Tibial artery (tissue), 4 donors: ENCODE measurements at regions not wholly inside any gene's neighbourhood (a gene's known extent, or its start where the extent isn't known, plus 50 kb on each side); places are given as distances from the start of the nearest gene placed in this dataset.

ENCODE experiments used
- DNase-seq, 2 donors: peaks; one replicate each; pipeline ENCODE4 v3.0.0-alpha.2; 2019
- H3K27ac ChIP-seq, 2 donors: fragments of 200-600 bp; sonication (generic) in 1 of 2; 1 replicate in 1 of 2; 2 replicates in 1 of 2; pipeline ENCODE4 v1.5.1; 2018 to 2019; ENCODE audit warnings: mild to moderate bottlenecking in 1 of 2
- H3K27me3 ChIP-seq, 2 donors: fragments of 200-600 bp; sonication (generic) in 1 of 2; one replicate each; pipeline versions ENCODE4 v1.5.1 to v1.6.0; 2016 to 2019
- H3K36me3 ChIP-seq, 3 donors: fragments of 200-600 bp; sonication (generic) in 2 of 3; one replicate each; pipeline ENCODE4 v1.5.1; 2016 to 2019; ENCODE audit warnings: mild to moderate bottlenecking in 2 of 3
- H3K4me1 ChIP-seq, 4 donors: fragments of 200-600 bp; sonication (generic) in 2 of 4; 1 replicate in 3 of 4; 2 replicates in 1 of 4; pipeline ENCODE4 v1.5.1; 2016 to 2019
- H3K4me3 ChIP-seq, 2 donors: fragments of 200-600 bp; sonication (generic) in 1 of 2; 1 replicate in 1 of 2; 2 replicates in 1 of 2; pipeline ENCODE4 v1.5.1; 2018 to 2019; ENCODE audit warnings: mild to moderate bottlenecking in 2 of 2
- H3K9me3 ChIP-seq, 3 donors: fragments of 200-600 bp; sonication (generic) in 1 of 3; one replicate each; pipeline ENCODE4 v1.5.1; 2016 to 2019
- CTCF ChIP-seq, 2 experiments: fragments of 200-600 bp in 1 of 2; fragments of 450-650 bp in 1 of 2; IDR thresholded peaks; one replicate each; pipeline ENCODE4 v1.5.1; 2017 to 2019; ENCODE audit warnings: antibody characterized with exemption in 2 of 2, mild to moderate bottlenecking in 1 of 2, moderate library complexity in 1 of 2
- intact Hi-C: fragments of 100-400 bp; cut with DNase I; formaldehyde crosslinking; loops from one replicate; pipeline ENCODE4 v1.15.0; 2023; ENCODE audit warnings: low total_unique reads

GRCh38 chr4:96036781-96037180, 196.9 kb downstream of the PDHA2 start:
- H3K4me3 ChIP-seq: no peak overlapping the region
- intact Hi-C loops: no loop called here
- no peaks in the 10 kb centered on the region for H3K4me1 ChIP-seq
- no peak overlapping the region for H3K27ac ChIP-seq
- TF ChIP-seq CTCF (IDR thresholded peaks at IDR 0.05): no peak
- H3K36me3 ChIP-seq: no peaks in the 10 kb centered on the region
- no peaks in the 10 kb centered on the region for H3K27me3 ChIP-seq
- no peaks in the 10 kb centered on the region for H3K9me3 ChIP-seq
- no peak for DNase-seq

DNA sequence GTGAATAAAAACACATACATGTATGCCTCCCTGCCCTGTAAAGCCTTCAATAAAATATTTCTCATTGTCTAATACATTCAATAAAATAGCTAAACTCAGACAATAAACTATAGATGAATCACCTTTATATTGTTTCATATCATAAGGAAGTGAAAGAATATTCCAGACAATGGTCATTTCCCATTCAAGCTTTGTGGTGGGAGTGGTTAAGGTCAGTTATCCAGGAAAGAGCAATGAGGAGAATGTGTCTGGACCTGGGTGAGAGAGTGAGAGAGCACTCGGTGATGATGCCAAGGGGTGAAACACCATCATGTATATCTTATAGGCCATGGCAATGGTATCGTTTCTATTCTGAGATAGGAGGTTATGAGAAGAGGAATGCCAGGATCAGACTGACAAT, 197.8 kb downstream of the PDHA2 start:
- Histone ChIP-seq H3K36me3 (no peaks in the 10 kb centered on the region), H3K4me3 (no peak overlapping the region), H3K4me1 (no peaks in the 10 kb centered on the region), H3K27ac (no peak overlapping the region), H3K27me3 (no peaks in the 10 kb centered on the region), H3K9me3 (no peaks in the 10 kb centered on the region)
- DNase-seq: no peak
- intact Hi-C loops: no loop called here
- TF ChIP-seq CTCF (IDR thresholded peaks at IDR 0.05): no peak

DNA sequence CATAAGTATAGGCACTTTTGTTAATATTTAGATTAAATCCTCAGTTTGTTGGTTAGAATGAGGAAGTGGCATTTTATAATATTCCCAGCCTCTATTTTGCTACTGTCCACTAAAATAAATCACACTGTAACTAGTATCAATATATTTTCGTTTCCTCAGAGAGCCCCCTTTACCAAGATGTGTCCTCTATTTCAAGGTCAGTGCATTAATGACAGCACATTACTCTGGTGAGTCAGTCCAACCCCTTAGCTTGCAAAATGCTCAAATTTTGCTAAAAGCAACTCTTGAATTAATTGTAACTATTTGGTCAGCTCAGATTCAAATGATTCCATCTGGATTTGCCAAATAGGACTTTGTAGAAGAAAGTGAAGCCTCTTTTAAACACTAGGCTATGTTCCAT, 199.3 kb downstream of the PDHA2 start:
- intact Hi-C loops: no loop called here

DNA sequence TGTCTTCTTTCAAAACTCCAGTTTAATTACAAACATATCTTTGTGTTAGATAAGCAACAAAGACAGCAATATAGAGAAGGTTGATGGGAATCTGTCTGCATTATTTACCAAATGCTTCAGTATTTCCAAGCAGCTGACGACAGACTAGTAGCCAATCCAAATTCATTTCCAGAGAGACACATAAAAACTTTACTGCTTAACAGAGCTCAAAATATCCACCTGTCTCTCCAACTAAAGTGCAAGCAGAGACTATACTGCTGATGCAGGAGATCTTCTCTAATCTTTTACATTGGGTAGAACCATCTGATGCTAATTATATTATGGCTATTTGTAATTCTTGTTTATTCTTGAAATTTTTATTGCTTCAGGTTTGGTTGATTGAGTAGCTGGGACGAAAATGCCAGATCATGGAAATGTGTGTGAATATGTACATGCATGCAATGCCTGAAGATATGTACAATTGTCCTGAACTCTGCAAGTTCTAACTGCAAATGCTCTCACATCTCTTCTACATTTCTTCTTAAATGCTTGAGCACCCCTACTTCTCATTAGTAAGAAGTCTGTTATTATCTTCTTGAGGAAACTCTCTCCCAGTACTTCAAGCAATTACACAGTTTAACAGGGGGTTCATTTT, 200.0 kb downstream of the PDHA2 start:
- no peaks in the 10 kb centered on the region for H3K36me3 ChIP-seq
- no peaks in the 10 kb centered on the region for H3K27me3 ChIP-seq
- H3K27ac ChIP-seq: no peak overlapping the region
- intact Hi-C loops: no loop called here
- DNase-seq: no peak
- no peaks in the 10 kb centered on the region for H3K4me1 ChIP-seq
- no peak for TF ChIP-seq CTCF (IDR thresholded peaks at IDR 0.05)
- H3K9me3 ChIP-seq: no peaks in the 10 kb centered on the region
- no peak overlapping the region for H3K4me3 ChIP-seq

More for the DNA sequence above, 199.3 kb downstream of the PDHA2 start:
- no peak for DNase-seq
- no peaks in the 10 kb centered on the region for H3K27me3 ChIP-seq
- no peak overlapping the region for H3K4me3 ChIP-seq
- TF ChIP-seq CTCF (IDR thresholded peaks at IDR 0.05): no peak
- no peaks in the 10 kb centered on the region for H3K9me3 ChIP-seq
- H3K4me1 ChIP-seq: no peaks in the 10 kb centered on the region
- H3K36me3 ChIP-seq: no peaks in the 10 kb centered on the region
- no peak overlapping the region for H3K27ac ChIP-seq

- no peak overlapping the region for H3K4me3 ChIP-seq
- no peak for TF ChIP-seq CTCF (IDR thresholded peaks at IDR 0.05)
- H3K9me3 ChIP-seq: no peaks in the 10 kb centered on the region
- intact Hi-C loops: no loop called here
- H3K27ac ChIP-seq: no peak overlapping the region
- H3K36me3 ChIP-seq: no peaks in the 10 kb centered on the region
- H3K4me1 ChIP-seq: no peaks in the 10 kb centered on the region
- no peak for DNase-seq
- H3K27me3 ChIP-seq: no peaks in the 10 kb centered on the region
Observed at GRCh38 chr4:96044971-96045370, 205.1 kb downstream of the PDHA2 start.

DNA sequence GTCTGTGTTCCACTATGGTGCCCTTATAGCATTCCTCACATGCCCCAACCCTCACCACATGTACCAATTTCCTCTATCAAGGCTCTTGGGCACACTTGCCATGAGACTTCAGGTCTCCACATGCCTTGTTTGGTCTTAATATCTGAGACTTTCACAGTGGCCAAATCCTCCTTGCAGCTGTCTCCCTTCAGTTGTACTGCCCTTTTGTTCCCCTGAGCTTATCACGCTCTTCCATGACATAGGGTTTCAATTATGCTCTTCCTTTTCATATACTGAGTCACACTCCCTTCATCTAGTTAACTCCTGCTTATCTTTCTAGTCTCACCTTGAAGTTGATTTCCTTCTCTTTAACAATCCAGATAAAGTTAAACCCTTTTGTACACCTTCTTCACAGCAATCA, 212.9 kb downstream of the PDHA2 start:
- H3K27ac ChIP-seq: no peak overlapping the region
- no peaks in the 10 kb centered on the region for H3K36me3 ChIP-seq
- no peaks in the 10 kb centered on the region for H3K27me3 ChIP-seq
- intact Hi-C loops: no loop called here
- no peaks in the 10 kb centered on the region for H3K4me1 ChIP-seq
- no peak for DNase-seq
- TF ChIP-seq CTCF (IDR thresholded peaks at IDR 0.05): no peak
- H3K4me3 ChIP-seq: no peak overlapping the region
- no peaks in the 10 kb centered on the region for H3K9me3 ChIP-seq
